H1 (cell line): ENCODE measurements at regions not wholly inside any gene's neighbourhood (a gene's known extent, or its start where the extent isn't known, plus 50 kb on each side); places are given as distances from the start of the nearest gene placed in this dataset.
"Not testable (repeated sequence)": the region's sequence is repeated elsewhere in the genome, so short reads cannot be mapped to it uniquely, and the experiment has no call there.

Experiments
- EP300 ChIP-seq, 2 experiments: IDR thresholded peaks; 1 replicate in 1 of 2; 2 replicates in 1 of 2; pipeline ENCODE4 v1.6.1; 2011 to 2012; ENCODE audit warnings: low read depth in 2 of 2, low read length in 2 of 2, mild to moderate bottlenecking in 2 of 2, borderline replicate concordance in 1 of 2, inconsistent platforms in 1 of 2, moderate library complexity in 1 of 2
- POLR2A ChIP-seq, 2 experiments: IDR thresholded peaks; 1 replicate in 1 of 2; 2 replicates in 1 of 2; pipeline ENCODE4 v1.6.1; 2011; ENCODE audit warnings: low read depth in 2 of 2, low read length in 2 of 2, mild to moderate bottlenecking in 2 of 2; ENCODE audit errors: control extremely low read depth in 1 of 2
- TF ChIP-seq, protein P1 (sequence below), 3 experiments: IDR thresholded peaks; 1 replicate in 2 of 3; 2 replicates in 1 of 3; pipeline versions ENCODE4 v1.5.1 to v1.6.1; 2011; ENCODE audit warnings: low read length in 3 of 3, mild to moderate bottlenecking in 3 of 3, inconsistent platforms in 2 of 3, low read depth in 1 of 3, moderate library complexity in 1 of 3; ENCODE audit not compliant: insufficient read depth in 1 of 3; ENCODE audit errors: control extremely low read depth in 1 of 3

DNA sequence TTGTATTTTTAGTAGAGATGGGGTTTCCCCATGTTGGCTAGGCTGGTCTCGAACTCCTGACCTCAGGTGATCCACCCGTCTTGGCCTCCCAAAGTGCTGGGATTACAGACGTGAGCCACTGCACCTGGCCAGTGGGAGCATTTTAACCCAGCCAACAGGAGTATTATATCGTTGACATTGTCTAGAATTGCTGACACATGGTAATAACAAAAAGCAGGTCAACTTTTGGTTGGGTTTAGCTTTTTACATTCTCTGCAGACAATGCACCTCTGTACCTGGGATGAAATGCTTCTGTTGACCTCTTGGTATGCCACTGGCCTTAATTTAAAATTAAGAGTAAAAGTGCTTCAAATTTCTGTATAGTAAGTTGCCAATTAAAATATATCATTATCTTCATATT is 245.6 kb downstream of the TTC6 start:
- TF ChIP-seq, protein P1, sequence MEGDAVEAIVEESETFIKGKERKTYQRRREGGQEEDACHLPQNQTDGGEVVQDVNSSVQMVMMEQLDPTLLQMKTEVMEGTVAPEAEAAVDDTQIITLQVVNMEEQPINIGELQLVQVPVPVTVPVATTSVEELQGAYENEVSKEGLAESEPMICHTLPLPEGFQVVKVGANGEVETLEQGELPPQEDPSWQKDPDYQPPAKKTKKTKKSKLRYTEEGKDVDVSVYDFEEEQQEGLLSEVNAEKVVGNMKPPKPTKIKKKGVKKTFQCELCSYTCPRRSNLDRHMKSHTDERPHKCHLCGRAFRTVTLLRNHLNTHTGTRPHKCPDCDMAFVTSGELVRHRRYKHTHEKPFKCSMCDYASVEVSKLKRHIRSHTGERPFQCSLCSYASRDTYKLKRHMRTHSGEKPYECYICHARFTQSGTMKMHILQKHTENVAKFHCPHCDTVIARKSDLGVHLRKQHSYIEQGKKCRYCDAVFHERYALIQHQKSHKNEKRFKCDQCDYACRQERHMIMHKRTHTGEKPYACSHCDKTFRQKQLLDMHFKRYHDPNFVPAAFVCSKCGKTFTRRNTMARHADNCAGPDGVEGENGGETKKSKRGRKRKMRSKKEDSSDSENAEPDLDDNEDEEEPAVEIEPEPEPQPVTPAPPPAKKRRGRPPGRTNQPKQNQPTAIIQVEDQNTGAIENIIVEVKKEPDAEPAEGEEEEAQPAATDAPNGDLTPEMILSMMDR (IDR thresholded peaks at IDR 0.05; ENCODE audit: control extremely low read depth in 1 of 3, insufficient read depth in 1 of 3, low read depth in 1 of 3, low read length in 3 of 3): not testable (repeated sequence)
- not testable (repeated sequence) for TF ChIP-seq POLR2A (IDR thresholded peaks at IDR 0.05; ENCODE audit: control extremely low read depth in 1 of 2, low read depth in 2 of 2, low read length in 2 of 2); EP300 (IDR thresholded peaks at IDR 0.05; ENCODE audit: borderline replicate concordance in 1 of 2, low read depth in 2 of 2, low read length in 2 of 2)
